ENCODE measurements at regions not wholly inside any gene's neighbourhood (a gene's known extent, or its start where the extent isn't known, plus 50 kb on each side); places are given as distances from the start of the nearest gene placed in this dataset.
"Not testable (repeated sequence)": the region's sequence is repeated elsewhere in the genome, so short reads cannot be mapped to it uniquely, and the experiment has no call there.

DNA sequence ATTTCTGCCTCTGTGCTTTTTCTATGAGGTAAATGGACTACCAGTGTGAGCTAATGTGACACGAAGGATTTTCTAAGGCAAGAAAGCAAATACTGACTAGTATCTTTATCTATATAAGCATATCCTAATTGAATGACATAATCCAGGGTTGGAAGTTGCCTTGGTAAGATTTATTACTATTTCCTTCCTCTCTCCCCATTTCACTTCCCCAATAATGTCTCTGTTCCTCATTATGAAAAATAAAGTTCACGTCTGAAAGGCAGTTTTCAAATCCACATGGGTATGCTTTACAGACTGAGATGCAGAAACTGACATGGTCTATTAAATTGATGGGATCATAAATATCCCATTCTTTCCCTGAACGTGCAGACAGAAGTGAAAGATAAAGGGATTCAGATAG is 86.0 kb downstream of the DTWD1 start:
- no peak for DNase-seq

DNA sequence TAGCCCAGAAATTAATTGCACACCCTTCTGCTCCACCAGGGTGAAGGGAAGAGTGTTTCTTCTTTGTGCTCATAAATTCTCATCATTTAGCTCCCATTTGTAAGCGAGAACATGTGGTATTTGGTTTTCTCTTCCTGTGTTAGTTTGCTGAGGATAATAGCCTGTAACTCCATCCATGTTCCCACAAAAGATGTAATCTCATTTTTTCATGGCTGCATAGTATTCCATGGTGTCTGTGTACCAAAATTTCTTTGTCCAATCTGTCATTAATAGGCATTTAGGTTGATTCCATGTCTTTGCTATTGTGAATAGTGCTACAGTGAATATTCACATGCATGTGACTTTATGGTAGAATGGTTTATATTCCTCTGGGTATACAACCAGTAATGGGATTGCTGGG is 86.8 kb downstream of the DTWD1 start:
- DNase-seq, result no peak

DNA sequence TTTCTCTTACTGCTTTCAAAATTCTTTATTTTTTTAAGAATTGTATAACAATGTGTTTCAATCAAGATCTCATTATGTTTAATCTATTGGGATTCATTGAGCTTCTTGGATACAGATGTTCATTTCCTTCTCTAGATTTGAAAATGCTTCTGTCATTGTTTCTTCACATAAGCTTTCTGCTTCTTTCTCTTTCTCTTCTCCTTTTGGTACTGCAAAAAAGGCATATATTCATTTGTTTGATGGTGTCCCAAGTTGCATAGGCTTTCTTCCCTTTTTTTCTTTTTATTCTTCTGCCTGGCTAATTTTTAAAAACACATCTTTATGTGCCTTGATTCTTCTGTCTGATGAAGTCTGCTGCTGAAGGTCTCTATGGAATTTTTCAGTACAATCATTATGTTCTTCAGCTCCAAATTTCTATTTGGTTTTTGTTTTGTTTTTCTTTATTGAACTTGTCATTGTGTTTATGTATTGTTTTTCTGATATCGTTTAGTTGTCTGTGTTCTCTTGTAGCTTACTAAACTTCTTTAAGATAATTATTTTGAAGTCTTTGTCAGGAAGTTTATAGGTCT is 88.9 kb downstream of the DTWD1 start:
- DNase-seq, result no peak

DNA sequence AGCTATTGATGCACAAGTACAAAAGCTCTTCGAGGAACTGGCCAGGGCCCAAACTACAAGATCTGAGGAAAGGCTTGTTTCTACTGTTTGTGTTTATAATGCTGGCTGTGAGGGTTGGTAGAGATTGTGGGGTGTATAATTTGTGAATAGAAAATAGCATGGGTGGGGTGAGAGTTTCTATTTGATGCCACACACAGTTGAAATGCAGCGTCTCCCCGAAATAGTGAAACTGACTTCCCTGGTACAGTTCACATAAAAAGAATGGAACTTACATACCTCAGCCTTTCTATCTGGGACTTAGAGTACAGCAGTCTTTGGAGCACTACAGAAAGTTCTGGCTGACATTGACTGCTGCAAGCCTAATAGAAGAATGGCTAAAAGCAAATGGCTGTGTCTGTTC is 91.3 kb downstream of the DTWD1 start:
- no peak for DNase-seq

DNA sequence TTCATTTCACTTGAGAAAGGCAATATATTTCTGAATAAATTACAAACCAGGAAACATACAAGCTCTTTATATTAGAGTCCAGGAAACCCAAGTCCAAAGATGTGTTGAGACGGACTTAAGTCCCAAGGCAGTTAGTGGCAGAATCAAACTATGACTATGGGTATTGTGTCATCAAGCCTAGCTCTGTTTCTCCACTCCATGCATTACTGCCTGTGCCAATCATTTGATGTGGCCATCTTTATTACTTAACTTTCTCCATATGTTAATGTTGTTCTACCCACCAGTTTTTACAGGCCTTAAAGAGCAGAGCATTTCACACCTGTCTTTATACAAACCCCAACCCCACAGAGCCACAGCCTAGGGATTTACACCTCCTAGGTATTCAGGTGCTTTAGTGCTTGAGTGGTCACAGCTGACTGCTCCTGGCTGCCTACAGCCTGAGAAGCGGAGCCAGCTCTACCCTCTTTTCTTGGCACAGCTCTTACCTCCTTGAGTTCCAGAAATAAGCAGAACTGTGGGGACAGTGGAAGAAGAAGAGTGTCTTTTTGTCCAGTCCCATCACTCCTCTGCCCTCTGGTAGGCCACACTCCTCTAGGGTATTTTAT is 92.1 kb downstream of the DTWD1 start:
- DNase-seq, result peak; percentile 32

DNA sequence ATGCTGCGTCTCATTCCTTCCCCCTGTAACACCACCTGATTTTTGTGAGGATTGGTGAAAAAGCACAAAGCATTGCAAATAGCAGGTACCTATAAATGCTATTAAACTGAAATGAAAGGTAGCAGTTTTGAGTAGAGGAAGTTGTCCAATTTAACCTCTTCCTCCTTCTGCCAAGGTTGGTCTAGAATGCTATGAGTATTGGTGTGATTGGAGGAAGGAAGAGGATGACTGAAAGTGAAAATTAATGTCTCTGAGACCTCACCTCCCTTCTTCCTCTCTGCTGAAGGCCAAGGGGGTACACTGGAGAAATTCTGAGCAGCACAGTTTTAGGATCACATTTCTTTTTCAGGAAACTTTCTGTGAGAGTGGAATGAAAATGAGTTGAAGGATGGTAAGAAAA is 94.4 kb downstream of the DTWD1 start:
- no peak for DNase-seq

DNA sequence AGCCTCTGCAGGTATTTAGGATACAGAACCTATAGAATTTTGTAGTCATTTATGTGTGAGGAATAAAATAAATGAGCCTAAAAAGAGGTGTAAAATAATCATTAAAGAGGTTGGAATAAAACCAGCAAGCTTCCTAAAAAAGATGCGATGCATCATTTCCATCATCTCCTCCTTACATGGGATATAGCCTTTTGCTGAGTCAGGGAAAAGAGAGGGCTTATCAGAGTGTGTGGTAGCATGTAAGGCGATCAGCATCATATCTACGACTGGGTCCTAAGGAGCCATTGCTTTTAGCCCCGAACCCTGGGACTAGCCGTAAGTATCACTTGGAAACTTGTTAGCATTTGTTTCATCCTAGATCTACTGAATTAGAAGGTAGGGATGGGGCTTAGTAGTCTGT is 94.9 kb downstream of the DTWD1 start:
- DNase-seq, result no peak

DNA sequence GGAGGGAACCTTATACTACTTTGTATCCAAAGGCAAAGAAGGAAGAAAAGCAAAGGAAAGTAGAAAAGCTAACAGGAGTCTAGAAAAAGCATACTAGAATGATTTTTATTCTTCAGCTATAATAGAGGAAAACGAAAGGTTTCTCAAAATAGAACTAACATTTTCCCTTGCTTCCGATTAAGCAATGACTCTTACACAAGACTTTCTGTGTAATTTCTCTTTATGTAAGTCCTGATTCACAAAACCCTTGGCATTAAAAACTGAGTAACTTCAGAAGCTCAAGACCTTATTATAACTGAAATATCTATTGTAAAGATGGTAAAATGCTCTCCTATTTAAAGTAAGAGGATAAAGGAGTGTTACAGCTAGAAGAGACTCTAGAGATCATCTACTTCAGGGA is 97.4 kb downstream of the DTWD1 start:
- DNase-seq, result no peak

DNA sequence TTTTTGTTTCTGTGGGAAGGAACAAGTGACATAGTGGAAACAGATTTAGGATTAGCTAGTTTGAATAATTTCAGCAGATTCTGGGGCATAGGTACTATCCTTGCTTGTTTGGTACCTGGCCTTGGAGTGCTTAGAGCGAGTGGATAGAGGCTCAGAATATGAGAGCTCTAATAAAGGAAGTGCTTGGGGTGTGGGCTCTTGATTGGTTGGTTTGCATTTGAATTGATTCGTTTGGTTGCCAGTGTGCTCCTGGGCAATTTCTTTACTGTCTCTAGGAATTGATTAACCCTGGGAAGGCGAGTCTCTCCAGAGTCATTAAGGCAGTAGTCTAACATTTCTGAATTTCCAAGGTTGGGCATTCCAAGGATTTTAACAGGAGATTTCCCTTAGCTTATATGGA is 98.0 kb downstream of the DTWD1 start:
- no peak for DNase-seq

DNA sequence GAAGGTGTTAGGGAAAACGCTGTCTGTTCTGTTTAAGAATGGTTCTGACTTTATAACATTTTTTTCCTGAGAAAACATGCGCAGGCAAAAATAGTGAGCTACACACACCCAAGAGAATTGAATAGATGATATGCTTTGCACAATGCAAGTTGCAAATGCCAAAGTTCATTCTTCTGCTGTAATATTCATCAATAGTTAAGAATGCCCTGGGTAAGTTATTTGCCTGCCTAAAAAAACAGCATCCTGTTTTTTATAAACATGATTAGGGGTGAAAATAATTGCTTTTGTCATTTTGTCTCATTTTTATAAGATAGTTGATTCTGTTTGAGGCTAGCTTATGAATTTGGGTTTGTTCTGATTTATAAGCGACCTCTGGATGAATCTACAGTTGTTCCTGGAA is 99.4 kb downstream of the DTWD1 start:
- DNase-seq, result no peak

DNA sequence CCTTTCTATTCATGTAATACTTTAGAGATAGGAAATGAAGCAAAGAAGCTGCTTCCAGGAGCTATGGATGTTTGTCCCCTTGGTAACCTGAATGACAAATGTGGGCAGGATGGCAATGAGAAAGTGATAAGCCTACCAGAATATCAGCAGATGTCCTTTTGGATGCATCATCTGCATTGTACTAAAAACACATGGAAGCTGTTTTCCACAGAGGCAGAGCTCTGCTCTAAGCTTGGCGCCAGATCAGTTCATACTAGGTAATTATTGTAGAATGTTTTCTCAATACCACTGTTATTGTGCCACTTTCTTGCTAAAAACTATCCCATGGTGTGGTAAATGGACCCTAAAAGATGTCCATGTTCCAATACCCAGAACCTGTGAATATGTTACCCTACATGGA is 100.2 kb downstream of the DTWD1 start:
- DNase-seq, result no peak

DNA sequence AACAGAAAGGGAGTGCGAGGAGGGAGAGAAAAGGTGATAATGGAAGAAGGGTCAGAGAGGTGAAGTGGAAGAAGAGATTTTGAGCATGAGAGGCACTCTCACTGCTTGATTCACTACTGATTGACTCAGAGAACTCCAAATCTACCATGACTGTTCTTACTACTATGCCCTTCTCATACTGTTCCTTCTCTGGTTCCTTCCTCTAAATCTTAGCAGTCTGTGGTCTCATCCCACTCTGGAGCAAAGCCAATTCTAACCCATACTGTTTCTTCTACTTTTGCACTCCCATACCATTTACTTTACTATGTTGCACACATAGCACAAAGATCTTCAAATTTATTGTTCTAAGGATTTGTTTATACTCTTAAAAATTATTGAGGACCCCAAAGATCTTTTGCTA is 100.8 kb downstream of the DTWD1 start:
- no peak for DNase-seq

DNA sequence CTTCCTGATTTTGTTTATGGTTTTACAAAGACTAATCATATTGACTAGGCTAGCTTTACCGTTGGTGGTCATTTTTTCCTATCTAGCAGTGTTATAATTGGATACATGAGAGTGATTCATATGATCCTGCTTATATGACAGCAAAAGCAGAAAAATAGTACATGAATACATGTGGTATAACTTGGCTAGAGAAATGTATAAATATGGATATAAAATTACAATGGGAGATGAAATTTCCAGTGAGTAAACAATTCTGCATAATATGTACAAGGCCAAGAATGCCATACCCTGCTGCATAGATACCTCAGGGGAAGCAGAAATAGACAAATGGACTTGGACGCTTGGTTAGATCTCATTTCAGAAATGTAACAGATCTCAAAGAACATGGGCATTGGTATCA is 103.1 kb downstream of the DTWD1 start:
- DNase-seq, result no peak

DNA sequence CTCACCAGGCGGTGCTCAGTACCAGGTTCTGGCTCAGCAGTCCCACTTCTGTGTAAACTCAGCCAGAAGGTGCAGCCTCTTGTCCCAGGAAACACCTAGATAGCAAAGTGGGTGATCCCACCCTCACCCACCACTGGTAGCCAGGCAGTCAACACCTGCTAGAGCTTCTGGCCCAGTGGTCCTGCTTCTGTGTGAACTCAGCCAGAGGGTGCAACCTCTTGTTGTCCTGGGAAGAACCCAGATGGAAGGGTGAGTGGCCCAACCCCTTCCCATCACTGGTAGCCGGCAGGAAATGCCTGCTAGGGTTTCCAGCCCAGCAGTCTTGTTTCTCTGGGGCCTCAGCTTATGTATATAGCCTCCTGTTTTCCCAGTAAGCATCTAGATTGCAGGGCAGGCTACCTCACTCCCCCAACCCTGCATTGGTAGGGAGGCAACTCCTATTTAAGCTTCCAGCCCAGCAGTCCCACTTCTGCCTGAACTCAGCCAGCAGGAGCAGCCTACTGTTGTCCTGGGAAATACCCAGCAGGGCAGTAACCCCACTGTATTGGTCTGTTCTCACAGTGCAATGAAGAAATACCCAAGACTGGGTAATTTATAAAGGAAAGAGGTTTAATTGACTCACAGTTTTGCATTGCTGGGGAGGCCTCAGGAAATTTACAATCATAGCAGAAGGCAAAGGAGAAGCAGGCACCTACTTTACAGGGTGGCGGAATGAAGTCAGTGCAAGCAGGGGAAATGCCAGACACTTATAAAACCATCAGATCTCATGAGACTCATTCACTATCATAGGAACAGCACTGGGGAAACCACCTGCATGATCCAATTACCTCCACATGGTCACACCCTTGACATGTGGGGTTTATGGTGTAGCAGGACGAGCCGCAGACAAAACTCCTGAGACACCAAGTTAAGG is 110.6 kb downstream of the DTWD1 start:
- no peak for DNase-seq

DNA sequence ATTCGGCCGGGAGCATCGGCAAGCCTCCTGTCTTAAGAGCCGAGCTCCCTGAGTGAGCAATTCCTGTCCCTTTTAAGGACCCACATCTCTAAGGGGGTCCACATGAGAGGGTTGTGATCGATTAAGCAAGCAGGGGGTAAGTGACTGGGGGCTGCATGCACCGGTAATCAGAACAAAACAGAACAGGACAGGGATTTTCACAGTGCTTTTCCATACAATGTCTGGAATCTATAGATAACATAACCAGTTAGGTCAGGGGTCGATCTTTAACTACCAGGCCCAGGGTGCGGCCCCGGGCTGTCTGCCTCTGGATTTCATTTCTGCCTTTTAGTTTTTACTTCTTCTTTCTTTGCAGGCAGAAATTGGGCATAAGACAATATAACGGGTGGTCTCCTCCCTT is 111.3 kb downstream of the DTWD1 start:
- not testable (repeated sequence) for DNase-seq

DNA sequence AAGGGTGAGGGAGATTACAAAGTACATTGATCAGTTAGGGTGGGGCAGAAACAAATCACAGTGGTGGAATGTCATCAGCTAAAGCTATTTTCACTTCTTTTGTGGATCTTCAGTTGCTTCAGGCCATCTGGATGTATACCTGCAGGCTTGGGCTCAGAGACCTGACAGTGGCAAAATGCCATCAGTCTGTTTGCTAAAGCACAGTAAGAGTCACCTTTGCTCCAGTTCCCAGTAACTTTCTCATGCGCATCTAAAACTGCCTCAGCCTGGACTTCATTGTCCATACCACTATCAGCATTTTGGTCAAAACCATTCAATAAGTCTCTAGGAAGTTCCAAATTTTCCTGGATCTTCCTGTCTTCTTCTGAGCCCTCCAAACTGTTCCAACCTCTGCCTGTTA is 113.2 kb downstream of the DTWD1 start:
- not testable (repeated sequence) for DNase-seq

DNA sequence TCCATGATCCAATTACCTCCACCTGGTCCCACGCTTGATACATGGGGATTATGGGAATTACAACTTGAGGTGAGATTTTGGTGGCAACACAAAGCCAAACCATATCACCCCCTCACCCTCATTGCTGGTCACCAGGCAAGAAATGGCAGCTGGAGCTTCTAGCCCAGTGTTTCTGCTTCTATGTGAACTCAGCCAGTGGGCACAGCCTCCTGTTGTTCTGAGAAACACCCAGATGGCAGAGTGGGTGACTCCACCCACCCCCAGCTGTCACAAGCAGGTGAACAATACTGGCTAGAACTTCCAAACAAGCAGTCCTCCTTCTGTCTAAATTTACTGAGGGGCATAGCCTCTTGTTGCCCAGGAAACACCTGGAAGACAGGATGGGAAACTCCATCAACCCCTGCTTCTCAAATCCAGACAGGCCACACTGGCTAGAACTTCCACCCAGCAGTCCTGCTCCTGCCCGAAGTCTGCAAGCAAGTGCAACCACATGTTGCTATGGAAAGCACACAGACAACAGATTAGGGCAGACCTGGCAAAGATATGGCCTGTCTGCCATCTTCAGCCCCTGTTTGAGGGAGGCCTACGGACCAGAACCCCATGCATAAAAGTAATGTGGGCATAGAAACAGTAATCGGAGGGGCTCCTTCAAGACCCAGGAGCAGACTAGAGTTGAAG is 114.1 kb downstream of the DTWD1 start:
- no peak for DNase-seq

DNA sequence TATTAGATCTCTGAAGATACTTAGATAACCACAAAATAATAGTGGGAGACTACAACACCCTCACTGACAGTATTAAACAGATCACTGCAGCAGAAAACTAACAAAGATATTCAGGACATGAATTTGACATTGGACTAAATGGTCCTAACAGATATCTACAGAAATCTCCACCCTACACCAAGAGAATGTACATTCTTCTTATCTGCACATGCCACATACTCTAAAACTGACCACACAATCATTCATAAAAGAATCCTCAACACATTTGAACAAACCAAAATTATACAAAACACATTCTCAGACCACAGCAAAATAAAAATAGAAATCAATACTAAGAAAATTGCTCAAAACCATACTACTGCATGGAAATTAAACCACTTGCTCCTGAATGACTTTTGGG is 116.3 kb downstream of the DTWD1 start:
- no peak for DNase-seq

DNA sequence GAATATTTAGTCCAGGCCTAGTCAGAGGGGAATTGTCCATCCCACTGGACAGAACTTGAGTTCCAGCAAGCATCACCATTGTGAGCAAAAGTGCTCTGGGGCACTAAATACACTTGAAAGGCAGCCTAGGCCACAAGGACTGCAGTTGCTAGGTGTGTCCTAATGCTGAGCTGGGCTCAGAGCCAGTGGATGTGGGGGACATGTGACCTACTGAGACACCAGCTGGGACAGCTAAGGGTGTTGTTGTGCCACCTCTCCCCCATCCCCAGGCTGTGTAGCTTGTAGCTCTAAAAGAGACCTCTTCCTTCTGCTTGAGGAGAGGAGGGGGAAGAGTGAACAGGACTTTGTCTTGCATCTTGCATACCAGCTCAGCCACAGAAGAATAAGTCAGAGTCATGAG is 120.9 kb downstream of the DTWD1 start:
- no peak for DNase-seq

DNA sequence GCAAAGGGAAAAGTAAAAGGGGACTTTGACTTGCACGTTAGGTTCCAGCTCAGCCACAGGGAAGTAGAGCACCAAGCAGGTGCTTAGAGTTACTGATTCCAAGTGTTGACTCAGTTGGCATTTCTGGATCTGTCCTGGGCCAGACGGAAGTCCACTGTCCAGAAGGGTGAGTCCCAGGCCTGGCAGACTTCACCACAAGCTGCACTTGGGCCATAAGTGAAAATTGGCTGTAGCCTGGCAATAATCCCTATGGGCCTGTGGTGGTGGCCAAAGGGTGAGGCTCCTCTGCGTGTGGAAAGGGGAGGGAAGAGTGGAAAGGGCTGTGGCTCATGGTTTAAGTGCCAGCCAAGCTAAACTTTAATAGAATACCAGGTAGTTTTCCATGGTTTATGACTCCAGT is 121.5 kb downstream of the DTWD1 start:
- no peak for DNase-seq

DNA sequence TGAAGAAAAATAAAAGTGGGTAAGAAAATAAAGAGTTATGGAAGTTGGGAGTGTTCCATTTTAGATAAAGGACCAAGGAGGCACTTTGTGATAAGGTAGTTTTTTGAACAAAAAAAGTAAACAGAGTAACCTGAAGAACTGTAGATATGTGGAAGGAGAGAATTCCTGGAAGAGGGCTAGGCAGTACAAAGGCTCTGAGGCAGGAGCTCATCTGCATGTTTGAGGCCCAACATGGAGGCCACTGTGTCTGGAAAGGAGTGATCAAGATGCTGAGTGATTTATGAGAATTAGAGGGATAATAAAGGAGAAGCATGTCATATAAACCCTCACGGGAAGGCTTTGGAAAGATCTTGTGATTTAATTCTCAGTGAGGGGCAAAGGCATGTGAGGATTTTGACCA is 126.5 kb downstream of the DTWD1 start:
- no peak for DNase-seq

DNA sequence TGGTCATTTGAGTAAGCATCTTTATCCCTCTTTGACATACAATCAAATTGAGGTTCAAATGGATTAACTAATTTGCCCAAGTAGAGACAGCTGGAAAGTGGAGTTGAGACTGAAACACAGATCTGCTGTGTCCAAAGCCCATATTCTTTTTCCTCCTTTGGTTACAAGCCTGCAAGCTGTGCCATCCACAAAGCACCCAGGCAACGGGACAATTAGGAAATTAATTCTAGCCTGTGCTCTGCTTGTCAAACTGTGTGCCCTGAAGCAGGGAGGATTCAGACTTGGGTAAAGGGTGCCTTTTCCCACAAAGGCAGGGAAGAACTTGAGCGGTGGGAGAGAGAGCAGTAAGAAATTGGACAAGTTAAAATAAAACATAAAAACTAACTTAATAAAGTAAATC is 127.9 kb downstream of the DTWD1 start:
- DNase-seq, result no peak

DNA sequence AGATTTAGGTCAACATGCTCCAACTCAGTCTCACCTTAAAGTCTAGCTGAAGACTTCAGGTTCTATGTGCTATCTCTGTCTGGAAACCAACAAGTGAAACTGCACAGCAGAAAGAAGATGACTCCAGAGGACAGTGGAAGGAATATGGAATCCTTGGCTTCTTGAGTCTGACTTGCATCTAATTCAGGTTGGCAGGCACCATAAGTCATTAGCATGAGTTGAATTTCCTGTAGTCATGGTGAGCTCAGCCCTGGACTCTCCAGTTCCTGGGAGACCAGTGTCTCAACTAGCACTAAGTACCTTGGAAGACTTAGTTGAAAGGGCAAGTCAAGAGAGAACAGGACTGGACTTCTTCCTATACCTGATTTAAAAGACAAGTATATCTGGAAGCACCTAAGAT is 129.7 kb downstream of the DTWD1 start:
- no peak for DNase-seq

DNA sequence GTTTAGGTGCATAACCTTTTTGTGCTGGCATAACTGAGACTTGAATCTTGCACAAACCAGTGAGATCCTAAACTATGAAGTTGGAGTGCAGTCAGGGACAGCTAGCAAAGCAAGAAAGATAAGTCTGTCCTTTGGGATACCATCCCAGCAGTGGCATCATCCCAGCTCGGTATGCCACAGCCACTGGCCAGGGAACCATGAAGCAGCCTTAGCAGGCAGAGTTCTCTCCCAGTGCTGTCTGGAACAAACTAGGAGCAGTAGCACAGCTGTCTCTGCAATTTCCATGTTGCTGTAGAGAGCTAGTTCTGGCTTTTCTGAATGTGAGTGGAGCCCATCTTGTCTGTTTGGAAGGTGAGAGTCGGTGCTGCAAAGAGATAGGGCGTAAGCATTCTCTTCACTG is 130.3 kb downstream of the DTWD1 start:
- DNase-seq, result no peak

Measured in NCI-H526 treated with DMSO at 0.1 percent for 48 hours (cell line).